ENCODE measurements at regions not wholly inside any gene's neighbourhood (a gene's known extent, or its start where the extent isn't known, plus 50 kb on each side); places are given as distances from the start of the nearest gene placed in this dataset.

DNA sequence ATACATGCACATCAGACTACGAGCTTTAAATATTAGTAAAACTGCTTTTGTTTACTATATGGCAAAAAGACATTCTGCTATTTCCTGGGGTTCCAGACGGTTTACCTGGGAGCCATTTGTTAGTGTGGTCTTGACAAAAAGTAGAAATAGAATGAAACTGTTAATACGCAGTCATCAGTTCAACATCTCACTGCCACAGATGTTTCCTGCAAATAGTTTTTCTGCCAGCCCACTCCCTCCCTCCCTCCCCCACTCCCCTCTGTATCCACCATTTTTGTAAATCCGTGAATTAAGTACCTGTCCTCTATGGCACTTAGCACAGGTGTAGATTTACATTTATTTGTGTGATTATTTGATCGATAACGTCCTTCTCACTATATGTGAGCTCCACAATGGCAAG, 74.6 kb upstream of the TPK1 start:
- DNase-seq (no peak), FAIRE-seq (no peak)
- no peaks in the 10 kb centered on the region for H3K27me3 ChIP-seq (ENCODE audit: control insufficient read depth in 3 of 3, insufficient read depth in 3 of 3, low read length in 3 of 3)
- H3K4me1 ChIP-seq (ENCODE audit: control insufficient read depth in 3 of 3, insufficient read depth in 2 of 3, low read depth in 1 of 3, low read length in 2 of 3) = peaks cover 0 to 9% (median 3%) of the 10 kb centered on the region in 3 donors
- H3K4me3 ChIP-seq (ENCODE audit: low read depth in 1 of 3, low read length in 3 of 3) = no peak overlapping the region
- H3K36me3 ChIP-seq (ENCODE audit: control insufficient read depth in 3 of 3, insufficient read depth in 2 of 3, low read depth in 1 of 3, low read length in 3 of 3) = no peaks in the 10 kb centered on the region
- H3K27ac ChIP-seq (ENCODE audit: low read depth in 1 of 3, low read length in 2 of 3) = no peak overlapping the region
- no peaks in the 10 kb centered on the region for H3K9me3 ChIP-seq (ENCODE audit: control insufficient read depth in 2 of 2, insufficient read depth in 1 of 2, low read depth in 1 of 2, low read length in 1 of 2)
- 61 to 83% (median 75%) methylated on average over 6 of the region's 6 CpGs for WGBS, 3 donors

DNA sequence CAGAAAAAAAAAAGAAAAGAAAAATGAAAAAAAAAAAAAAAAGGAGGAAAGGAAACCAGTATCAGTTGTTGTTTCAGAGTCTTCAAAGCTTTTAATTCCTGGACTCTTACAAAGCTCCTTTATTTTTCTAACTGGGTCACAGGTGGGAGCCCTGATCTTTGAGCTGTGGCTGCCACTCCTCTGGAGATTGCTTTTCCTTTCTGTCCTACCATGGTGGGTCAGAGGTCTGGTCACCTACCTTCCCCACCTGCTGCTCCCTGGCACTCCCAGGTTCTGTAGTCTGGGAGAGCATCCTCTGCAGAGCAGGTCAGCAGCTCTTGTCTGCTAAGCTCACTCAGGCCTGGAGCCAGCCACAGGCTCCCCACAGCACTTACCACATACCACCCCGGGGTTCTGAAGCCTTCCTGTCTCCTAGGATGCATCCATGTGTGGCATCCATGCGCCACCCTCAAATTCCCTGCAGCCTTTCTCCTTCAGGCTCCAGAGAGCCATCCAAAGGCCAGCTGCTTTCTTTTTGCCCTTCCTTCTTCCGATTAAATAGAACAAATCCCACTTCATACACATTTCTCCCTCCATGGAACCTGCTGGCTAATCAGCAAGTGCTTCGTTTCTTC, 73.2 kb upstream of the TPK1 start:
- no peaks in the 10 kb centered on the region for H3K27me3 ChIP-seq (ENCODE audit: control insufficient read depth in 3 of 3, insufficient read depth in 3 of 3, low read length in 3 of 3)
- H3K36me3 ChIP-seq (ENCODE audit: control insufficient read depth in 3 of 3, insufficient read depth in 2 of 3, low read depth in 1 of 3, low read length in 3 of 3) = no peaks in the 10 kb centered on the region
- no peak overlapping the region for H3K4me3 ChIP-seq (ENCODE audit: low read depth in 1 of 3, low read length in 3 of 3)
- H3K9me3 ChIP-seq (ENCODE audit: control insufficient read depth in 2 of 2, insufficient read depth in 1 of 2, low read depth in 1 of 2, low read length in 1 of 2) = no peaks in the 10 kb centered on the region
- WGBS, 3 donors = 15 to 74% (median 44%) methylated on average over 4 of the region's 4 CpGs
- peaks cover 0 to 9% (median 3%) of the 10 kb centered on the region in 3 donors for H3K4me1 ChIP-seq (ENCODE audit: control insufficient read depth in 3 of 3, insufficient read depth in 2 of 3, low read depth in 1 of 3, low read length in 2 of 3)
- peak overlapping the region in 1 of 3 donors; percentile 47 for H3K27ac ChIP-seq (ENCODE audit: low read depth in 1 of 3, low read length in 2 of 3)
- no peak for FAIRE-seq
- peak; percentile 43 to 73 for DNase-seq

DNA sequence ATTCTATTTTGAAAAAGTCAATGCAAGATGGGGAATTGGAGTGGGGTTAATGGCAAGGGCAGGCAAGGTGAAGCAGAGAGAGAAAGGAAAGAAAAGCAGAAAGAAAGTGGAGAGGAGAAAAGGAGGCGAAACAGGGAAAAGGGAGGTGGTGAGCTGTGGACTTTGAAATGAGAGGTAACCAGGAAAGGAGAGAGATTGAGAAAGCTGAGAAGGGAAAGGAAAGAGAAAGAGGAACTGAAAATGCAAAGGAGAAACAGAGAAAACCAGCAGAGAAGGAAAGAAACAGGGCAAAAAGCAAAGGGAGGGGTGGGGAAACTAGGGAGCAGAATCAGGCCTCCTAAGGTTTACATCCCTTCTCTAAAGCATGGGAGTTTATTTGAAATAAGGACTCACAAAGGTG, 72.5 kb upstream of the TPK1 start:
- DNase-seq = peak; percentile 11 to 53
- Histone ChIP-seq H3K4me1 (ENCODE audit: control insufficient read depth in 3 of 3, insufficient read depth in 2 of 3, low read depth in 1 of 3, low read length in 2 of 3) (peaks cover 0 to 9% (median 3%) of the 10 kb centered on the region in 3 donors), H3K9me3 (ENCODE audit: control insufficient read depth in 2 of 2, insufficient read depth in 1 of 2, low read depth in 1 of 2, low read length in 1 of 2) (no peaks in the 10 kb centered on the region), H3K27ac (ENCODE audit: low read depth in 1 of 3, low read length in 2 of 3) (peak overlapping the region in 1 of 3 donors; percentile 39), H3K36me3 (ENCODE audit: control insufficient read depth in 3 of 3, insufficient read depth in 2 of 3, low read depth in 1 of 3, low read length in 3 of 3) (no peaks in the 10 kb centered on the region), H3K4me3 (ENCODE audit: low read depth in 1 of 3, low read length in 3 of 3) (no peak overlapping the region), H3K27me3 (ENCODE audit: control insufficient read depth in 3 of 3, insufficient read depth in 3 of 3, low read length in 3 of 3) (no peaks in the 10 kb centered on the region)
- 38 to 71% (median 39%) methylated on average over 1 of the region's 1 CpG for WGBS, 3 donors
- FAIRE-seq = no peak

DNA sequence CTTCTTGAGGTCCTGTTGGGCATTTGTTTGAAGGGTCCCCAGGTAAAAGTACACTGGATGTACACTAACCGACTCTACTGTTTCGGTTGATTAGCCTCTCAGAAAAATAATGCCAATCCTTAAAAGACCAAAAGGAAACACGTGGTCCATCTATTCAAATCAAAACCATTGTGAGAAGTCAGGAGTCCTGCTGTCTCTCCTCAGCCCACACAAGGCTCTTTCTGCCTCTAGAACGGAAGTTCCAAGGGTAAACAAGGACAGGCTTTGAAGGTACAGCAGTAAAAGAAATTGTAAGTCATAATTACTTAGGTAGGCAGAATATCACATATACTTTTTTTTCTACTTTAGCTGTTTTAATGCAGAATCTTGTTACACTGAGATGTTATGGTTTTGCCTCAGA, 71.7 kb upstream of the TPK1 start:
- FAIRE-seq (no peak), DNase-seq (peak; percentile 5 to 11)
- peaks cover 0 to 9% (median 3%) of the 10 kb centered on the region in 3 donors for H3K4me1 ChIP-seq (ENCODE audit: control insufficient read depth in 3 of 3, insufficient read depth in 2 of 3, low read depth in 1 of 3, low read length in 2 of 3)
- no peak overlapping the region for H3K4me3 ChIP-seq (ENCODE audit: low read depth in 1 of 3, low read length in 3 of 3)
- no peak overlapping the region for H3K27ac ChIP-seq (ENCODE audit: low read depth in 1 of 3, low read length in 2 of 3)
- no peaks in the 10 kb centered on the region for H3K9me3 ChIP-seq (ENCODE audit: control insufficient read depth in 2 of 2, insufficient read depth in 1 of 2, low read depth in 1 of 2, low read length in 1 of 2)
- no peaks in the 10 kb centered on the region for H3K27me3 ChIP-seq (ENCODE audit: control insufficient read depth in 3 of 3, insufficient read depth in 3 of 3, low read length in 3 of 3)
- 48 to 57% (median 48%) methylated on average over 4 of the region's 4 CpGs for WGBS, 3 donors
- no peaks in the 10 kb centered on the region for H3K36me3 ChIP-seq (ENCODE audit: control insufficient read depth in 3 of 3, insufficient read depth in 2 of 3, low read depth in 1 of 3, low read length in 3 of 3)

DNA sequence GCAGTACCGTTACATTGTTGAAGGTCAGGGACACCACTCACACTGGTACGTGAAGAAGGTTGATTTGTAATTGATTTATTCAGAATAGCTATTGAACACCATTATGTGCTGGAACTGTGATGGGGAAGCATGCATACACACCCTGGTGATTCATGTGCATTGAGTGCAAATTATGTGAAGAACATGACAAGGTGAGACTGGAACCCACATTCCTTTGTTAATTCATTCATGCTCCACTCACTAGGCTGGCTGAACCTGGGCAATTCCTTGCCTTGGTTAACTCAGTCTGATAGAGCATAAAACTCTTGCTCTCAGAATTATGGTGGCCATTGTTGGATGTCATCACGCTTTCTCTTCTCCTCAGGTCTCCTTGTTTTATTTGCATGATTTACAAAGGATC, 67.3 kb upstream of the TPK1 start:
- no peak for DNase-seq

DNA sequence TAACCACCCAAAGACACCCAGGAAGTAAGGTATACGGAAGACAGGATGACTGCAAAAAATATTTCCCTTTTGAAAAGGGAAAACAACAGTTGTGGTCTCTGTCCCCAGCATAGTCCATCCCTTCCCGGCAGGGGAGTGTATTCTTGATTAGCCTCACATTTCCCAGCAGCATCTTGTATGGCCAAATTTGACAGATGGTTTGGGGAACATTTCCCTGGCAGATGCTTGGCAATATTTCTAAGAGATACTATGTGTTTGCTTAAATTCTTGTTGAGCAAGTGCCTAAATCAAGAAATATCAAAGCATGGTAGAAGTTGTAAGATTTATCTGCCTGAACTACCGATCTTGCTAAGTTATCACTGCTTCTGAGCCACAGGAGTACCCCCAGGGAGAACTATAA, 56.9 kb upstream of the TPK1 start:
- Histone ChIP-seq H3K27me3 (ENCODE audit: control insufficient read depth in 3 of 3, insufficient read depth in 3 of 3, low read length in 3 of 3) (no peaks in the 10 kb centered on the region), H3K27ac (ENCODE audit: low read depth in 1 of 3, low read length in 2 of 3) (no peak overlapping the region), H3K9me3 (ENCODE audit: control insufficient read depth in 2 of 2, insufficient read depth in 1 of 2, low read depth in 1 of 2, low read length in 1 of 2) (no peaks in the 10 kb centered on the region), H3K4me1 (ENCODE audit: control insufficient read depth in 3 of 3, insufficient read depth in 2 of 3, low read depth in 1 of 3, low read length in 2 of 3) (no peaks in the 10 kb centered on the region), H3K36me3 (ENCODE audit: control insufficient read depth in 3 of 3, insufficient read depth in 2 of 3, low read depth in 1 of 3, low read length in 3 of 3) (no peaks in the 10 kb centered on the region), H3K4me3 (ENCODE audit: low read depth in 1 of 3, low read length in 3 of 3) (no peak overlapping the region)
- FAIRE-seq = no peak
- DNase-seq = no peak
- 71 to 74% (median 72%) methylated on average over 3 of the region's 3 CpGs for WGBS, 3 donors

More for the DNA sequence above, 67.3 kb upstream of the TPK1 start:
- 88 to 91% (median 90%) methylated on average over 3 of the region's 3 CpGs for WGBS, 3 donors
- Histone ChIP-seq H3K4me3 (ENCODE audit: low read depth in 1 of 3, low read length in 3 of 3) (no peak overlapping the region), H3K27me3 (ENCODE audit: control insufficient read depth in 3 of 3, insufficient read depth in 3 of 3, low read length in 3 of 3) (no peaks in the 10 kb centered on the region), H3K36me3 (ENCODE audit: control insufficient read depth in 3 of 3, insufficient read depth in 2 of 3, low read depth in 1 of 3, low read length in 3 of 3) (no peaks in the 10 kb centered on the region), H3K4me1 (ENCODE audit: control insufficient read depth in 3 of 3, insufficient read depth in 2 of 3, low read depth in 1 of 3, low read length in 2 of 3) (peaks cover 0 to 4% (median 0%) of the 10 kb centered on the region in 3 donors), H3K27ac (ENCODE audit: low read depth in 1 of 3, low read length in 2 of 3) (no peak overlapping the region), H3K9me3 (ENCODE audit: control insufficient read depth in 2 of 2, insufficient read depth in 1 of 2, low read depth in 1 of 2, low read length in 1 of 2) (no peaks in the 10 kb centered on the region)
- FAIRE-seq = no peak

Measured in small intestine (tissue), 7 donors.